Small intestine (tissue), 7 donors: ENCODE measurements at regions not wholly inside any gene's neighbourhood (a gene's known extent, or its start where the extent isn't known, plus 50 kb on each side); places are given as distances from the start of the nearest gene placed in this dataset.

Experiments
- DNase-seq, 2 donors: peaks; one replicate each; pipeline versions ENCODE4 v3.0.0 to v3.0.0-alpha.2; 2013
- FAIRE-seq: peaks from 2 replicates; lab custom pipeline; 2012; peaks lifted over from hg19 to GRCh38; lab: Jason Lieb, UNC
- H3K27ac ChIP-seq, 3 donors: one replicate each; pipeline ENCODE4 v1.5.1; 2013; ENCODE audit warnings: low read length in 2 of 3, mild to moderate bottlenecking in 2 of 3, control low read depth in 1 of 3, inconsistent platforms in 1 of 3, low read depth in 1 of 3, moderate library complexity in 1 of 3
- H3K27me3 ChIP-seq, 3 donors: one replicate each; pipeline ENCODE4 v1.6.1; 2013; ENCODE audit warnings: low read length in 3 of 3, inconsistent platforms in 1 of 3; ENCODE audit not compliant: control insufficient read depth in 3 of 3, insufficient read depth in 3 of 3
- H3K36me3 ChIP-seq, 3 donors: one replicate each; pipeline ENCODE4 v1.6.1; 2013; ENCODE audit warnings: low read length in 3 of 3, inconsistent platforms in 1 of 3, low read depth in 1 of 3, mild to moderate bottlenecking in 1 of 3, moderate library complexity in 1 of 3; ENCODE audit not compliant: control insufficient read depth in 3 of 3, insufficient read depth in 2 of 3
- H3K4me1 ChIP-seq, 3 donors: one replicate each; pipeline ENCODE4 v1.6.1; 2013; ENCODE audit warnings: low read length in 2 of 3, inconsistent platforms in 1 of 3, low read depth in 1 of 3, mild to moderate bottlenecking in 1 of 3, moderate library complexity in 1 of 3; ENCODE audit not compliant: control insufficient read depth in 3 of 3, insufficient read depth in 2 of 3
- H3K4me3 ChIP-seq, 3 donors: one replicate each; pipeline ENCODE4 v1.5.1; 2013; ENCODE audit warnings: low read length in 3 of 3, control low read depth in 1 of 3, inconsistent platforms in 1 of 3, low read depth in 1 of 3, mild to moderate bottlenecking in 1 of 3, moderate library complexity in 1 of 3
- H3K9me3 ChIP-seq, 2 donors: one replicate each; pipeline ENCODE4 v1.6.1; 2013; ENCODE audit warnings: low read depth in 1 of 2, low read length in 1 of 2; ENCODE audit not compliant: control insufficient read depth in 2 of 2, insufficient read depth in 1 of 2
- WGBS, 3 donors: extraction: QIAGEN DNeasy Blood & Tissue Kit; methylation state at CpG; one replicate each; pipeline ENCODE4 v1.1.7; 2013; 5-methylcytosine and 5-hydroxymethylcytosine counted together
- donor health status: healthy with polysubstance abuse.
- donor health status: control.
- donor health status: control.
- donor health status: Bipolar disorder and iron deficiency.
- donor health status: healthy.

DNA sequence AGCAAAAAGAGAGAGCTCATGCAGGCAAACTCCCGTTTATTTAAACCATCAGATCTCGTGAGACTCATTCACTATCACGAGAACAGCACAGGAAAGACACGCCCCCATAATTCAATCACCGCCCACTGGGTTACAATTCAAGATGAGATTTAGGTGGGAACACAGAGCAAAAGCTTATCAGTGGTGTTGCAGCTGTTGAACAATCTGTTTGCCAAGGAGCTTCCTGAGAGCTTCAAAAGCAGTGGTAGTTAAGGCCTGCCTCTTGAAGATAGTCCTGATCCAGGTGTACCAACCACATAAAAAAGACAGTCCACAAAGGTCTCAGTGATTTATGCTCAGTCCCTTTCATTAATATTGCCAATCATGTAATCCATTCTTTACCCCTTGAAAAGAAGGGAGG, 269.4 kb upstream of the IRAK1BP1 start:
- Histone ChIP-seq H3K27me3 (no peaks in the 10 kb centered on the region), H3K4me3 (no peak overlapping the region), H3K36me3 (no peaks in the 10 kb centered on the region), H3K27ac (no peak overlapping the region), H3K9me3 (no peaks in the 10 kb centered on the region), H3K4me1 (no peaks in the 10 kb centered on the region)
- no peak for FAIRE-seq
- no peak for DNase-seq
- 82 to 86% (median 85%) methylated on average over 5 of the region's 5 CpGs for WGBS, 3 donors

- DNase-seq (no peak), FAIRE-seq (no peak)
- WGBS, 3 donors, result 44 to 60% (median 48%) methylated on average over 1 of the region's 1 CpG
- H3K4me1 ChIP-seq, result no peaks in the 10 kb centered on the region
- H3K27me3 ChIP-seq, result no peaks in the 10 kb centered on the region
- H3K36me3 ChIP-seq, result no peaks in the 10 kb centered on the region
- no peaks in the 10 kb centered on the region for H3K9me3 ChIP-seq
- H3K27ac ChIP-seq, result no peak overlapping the region
- no peak overlapping the region for H3K4me3 ChIP-seq
Observed at GRCh38 chr6:78598966-78599365, 268.4 kb upstream of the IRAK1BP1 start.

DNA sequence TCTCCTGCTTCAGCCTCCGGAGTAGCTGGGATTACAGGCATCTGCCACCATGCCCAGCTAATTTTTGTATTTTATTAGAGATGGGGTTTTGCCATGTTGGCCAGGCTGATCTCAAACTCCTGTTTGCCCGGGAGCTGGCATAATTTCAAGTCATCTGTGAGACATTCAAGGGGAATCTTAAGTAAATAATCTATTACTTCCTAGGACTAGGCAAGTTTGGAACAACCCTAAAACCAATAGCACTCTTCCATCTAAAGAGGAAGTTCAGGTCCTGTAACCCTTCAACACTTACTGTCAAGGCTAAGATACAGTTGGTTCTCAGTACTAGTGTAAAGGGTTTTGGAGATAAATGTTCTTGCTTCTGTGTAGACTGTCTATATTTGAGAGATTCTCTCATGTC, 267.8 kb upstream of the IRAK1BP1 start:
- DNase-seq (no peak), FAIRE-seq (no peak)
- Histone ChIP-seq H3K9me3 (no peaks in the 10 kb centered on the region), H3K36me3 (no peaks in the 10 kb centered on the region), H3K4me3 (no peak overlapping the region), H3K27me3 (no peaks in the 10 kb centered on the region), H3K27ac (no peak overlapping the region), H3K4me1 (no peaks in the 10 kb centered on the region)
- 69 to 83% (median 82%) methylated on average over 2 of the region's 2 CpGs for WGBS, 3 donors

DNA sequence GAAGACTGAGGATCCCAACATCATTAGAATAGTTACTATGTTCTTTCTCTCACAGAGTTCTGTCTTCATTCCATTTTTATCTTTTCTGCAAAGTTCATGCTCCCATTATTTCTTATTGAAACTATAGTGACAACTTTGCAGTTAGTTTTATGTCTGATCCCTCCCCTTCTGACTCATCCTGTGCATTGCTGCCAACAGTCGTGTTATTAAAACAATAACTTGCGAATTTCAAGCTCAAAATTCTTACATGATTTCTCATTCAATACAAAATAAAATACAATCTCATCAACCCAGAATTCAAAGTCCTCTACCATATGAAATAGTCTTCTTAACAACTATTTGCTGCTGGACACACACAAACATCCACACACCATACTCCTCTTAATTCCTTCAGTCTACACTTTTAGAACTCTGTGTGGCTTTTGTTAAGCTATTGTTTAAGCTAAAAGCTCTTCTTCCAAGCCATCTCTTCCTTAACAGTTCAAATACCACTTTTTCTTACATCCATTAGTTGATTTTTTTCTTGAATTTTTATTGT, 261.4 kb upstream of the IRAK1BP1 start:
- no peaks in the 10 kb centered on the region for H3K36me3 ChIP-seq
- no peaks in the 10 kb centered on the region for H3K4me1 ChIP-seq
- no peaks in the 10 kb centered on the region for H3K27me3 ChIP-seq
- no peaks in the 10 kb centered on the region for H3K9me3 ChIP-seq
- no peak overlapping the region for H3K27ac ChIP-seq
- WGBS, 3 donors, result 51 to 63% (median 61%) methylated on average over 2 of the region's 2 CpGs
- FAIRE-seq, result no peak
- no peak for DNase-seq
- H3K4me3 ChIP-seq, result no peak overlapping the region

- Histone ChIP-seq H3K4me3 (no peak overlapping the region), H3K4me1 (no peaks in the 10 kb centered on the region), H3K36me3 (no peaks in the 10 kb centered on the region), H3K27ac (no peak overlapping the region), H3K9me3 (no peaks in the 10 kb centered on the region), H3K27me3 (no peaks in the 10 kb centered on the region)
- 85 to 100% (median 86%) methylated on average over 1 of the region's 1 CpG for WGBS, 3 donors
- FAIRE-seq (no peak), DNase-seq (no peak)
Observed at GRCh38 chr6:78607189-78607588, 260.2 kb upstream of the IRAK1BP1 start.

- H3K27me3 ChIP-seq, result no peaks in the 10 kb centered on the region
- FAIRE-seq, result no peak
- no peaks in the 10 kb centered on the region for H3K4me1 ChIP-seq
- 16 to 49% (median 34%) methylated on average over 7 of the region's 7 CpGs for WGBS, 3 donors
- no peaks in the 10 kb centered on the region for H3K9me3 ChIP-seq
- H3K36me3 ChIP-seq, result no peaks in the 10 kb centered on the region
- DNase-seq, result peak; percentile 55 to 75
- H3K4me3 ChIP-seq, result peak overlapping the region in 1 of 3 donors; percentile 5
- H3K27ac ChIP-seq, result peak overlapping the region in 1 of 3 donors; percentile 55
Observed at GRCh38 chr6:78611102-78611620, 256.2 kb upstream of the IRAK1BP1 start.

- DNase-seq (no peak), FAIRE-seq (no peak)
- Histone ChIP-seq H3K27ac (no peak overlapping the region), H3K9me3 (no peaks in the 10 kb centered on the region), H3K4me1 (no peaks in the 10 kb centered on the region), H3K27me3 (no peaks in the 10 kb centered on the region), H3K4me3 (no peak overlapping the region), H3K36me3 (no peaks in the 10 kb centered on the region)
- WGBS, 3 donors, result 64 to 71% (median 68%) methylated on average over 4 of the region's 4 CpGs
Observed at GRCh38 chr6:78611886-78612480, 255.4 kb upstream of the IRAK1BP1 start.

GRCh38 chr6:78614961-78615360, 252.4 kb upstream of the IRAK1BP1 start:
- FAIRE-seq, result no peak
- Histone ChIP-seq H3K4me1 (no peaks in the 10 kb centered on the region), H3K27me3 (no peaks in the 10 kb centered on the region), H3K9me3 (no peaks in the 10 kb centered on the region), H3K27ac (no peak overlapping the region), H3K36me3 (no peaks in the 10 kb centered on the region), H3K4me3 (no peak overlapping the region)
- 14 to 81% (median 34%) methylated on average over 1 of the region's 1 CpG for WGBS, 3 donors
- DNase-seq, result no peak
